HEK293 (cell line): ENCODE measurements at regions not wholly inside any gene's neighbourhood (a gene's known extent, or its start where the extent isn't known, plus 50 kb on each side); places are given as distances from the start of the nearest gene placed in this dataset.

Experiments
- BCL11A ChIP-seq: fragments of 450-650 bp; formaldehyde crosslinking; IDR thresholded peaks from 2 replicates; pipeline ENCODE4 v1.5.1; 2016; ENCODE audit warnings: low read depth, missing biosample characterization, missing genetic modification characterization
- CTCF ChIP-seq: fragments of 450-650 bp; formaldehyde crosslinking; IDR thresholded peaks from 2 replicates; pipeline ENCODE4 v1.5.1; 2016; ENCODE audit warnings: missing biosample characterization, missing genetic modification characterization
- IKZF3 ChIP-seq: fragments of 450-650 bp; IDR thresholded peaks from 2 replicates; pipeline ENCODE4 v1.5.0; 2018; ENCODE audit warnings: missing biosample characterization, mild to moderate bottlenecking, missing genetic modification characterization, moderate library complexity
- KLF1 ChIP-seq: fragments of 450-650 bp; formaldehyde crosslinking; IDR thresholded peaks from 2 replicates; pipeline ENCODE4 v1.5.1; 2016; ENCODE audit warnings: missing biosample characterization, missing genetic modification characterization
- SALL2 ChIP-seq: fragments of 450-650 bp; formaldehyde crosslinking; IDR thresholded peaks from 2 replicates; pipeline ENCODE4 v1.5.0; 2017; ENCODE audit warnings: missing biosample characterization, mild to moderate bottlenecking, missing genetic modification characterization, borderline replicate concordance
- WT1 ChIP-seq: fragments of 450-650 bp; formaldehyde crosslinking; IDR thresholded peaks from 2 replicates; pipeline ENCODE4 v1.5.1; 2016; ENCODE audit warnings: missing biosample characterization, missing genetic modification characterization
- ZFP37 ChIP-seq: fragments of 450-650 bp; formaldehyde crosslinking; IDR thresholded peaks from 2 replicates; pipeline ENCODE4 v1.5.1; 2016; ENCODE audit warnings: missing biosample characterization, missing genetic modification characterization
- ZNF366 ChIP-seq: fragments of 450-650 bp; formaldehyde crosslinking; conservative IDR thresholded peaks from 2 replicates; pipeline ENCODE4 v1.5.1; 2016; ENCODE audit warnings: missing biosample characterization, missing genetic modification characterization
- ZNF658 ChIP-seq: fragments of 450-650 bp; formaldehyde crosslinking; IDR thresholded peaks from 2 replicates; pipeline ENCODE4; 2016; ENCODE audit warnings: missing biosample characterization, missing genetic modification characterization
- ZSCAN5A ChIP-seq: fragments of 450-650 bp; formaldehyde crosslinking; IDR thresholded peaks from 2 replicates; pipeline ENCODE4 v1.5.1; 2016; ENCODE audit warnings: missing biosample characterization, missing genetic modification characterization

GRCh38 chr13:60655256-60655655, 258.2 kb downstream of the TDRD3 start:
- TF ChIP-seq SALL2 (tag by site-specific recombination): no peak
- TF ChIP-seq CTCF: no peak
- TF ChIP-seq ZNF658 (tag by site-specific recombination): no peak
- TF ChIP-seq KLF1 (tag by site-specific recombination): no peak
- no peak for TF ChIP-seq ZSCAN5A (tag by site-specific recombination)
- TF ChIP-seq ZFP37 (tag by site-specific recombination): no peak
- TF ChIP-seq WT1 (tag by site-specific recombination): no peak
- no peak for TF ChIP-seq ZNF366
- TF ChIP-seq IKZF3: no peak
- no peak for TF ChIP-seq BCL11A (tag by site-specific recombination)
